GM06990 (cell line): ENCODE measurements at regions not wholly inside any gene's neighbourhood (a gene's known extent, or its start where the extent isn't known, plus 50 kb on each side); places are given as distances from the start of the nearest gene placed in this dataset.

ENCODE experiments used
- DNase-seq: peaks from one replicate; pipeline ENCODE4 v3.0.0-alpha.2; 2011; ENCODE audit not compliant: insufficient read length; ENCODE audit errors: extremely low read depth
- H3K27me3 ChIP-seq: replicated peaks from 2 replicates; pipeline ENCODE4 v1.6.0; 2011; ENCODE audit warnings: low read length; ENCODE audit not compliant: control insufficient read depth, insufficient read depth
- H3K36me3 ChIP-seq: 2 replicates; pipeline ENCODE4 v1.5.1; 2011; ENCODE audit warnings: low read length; ENCODE audit not compliant: control insufficient read depth, insufficient read depth
- H3K4me3 ChIP-seq: replicated peaks from 2 replicates; pipeline ENCODE4 v1.5.1; 2011; ENCODE audit warnings: low read depth, mild to moderate bottlenecking, control low read depth, low read length
- CTCF ChIP-seq: IDR thresholded peaks from 2 replicates; pipeline ENCODE4 v1.5.1; 2011; ENCODE audit warnings: low read length, control low read depth, mild to moderate bottlenecking, inconsistent platforms; ENCODE audit not compliant: insufficient read depth, poor library complexity, severe bottlenecking

GRCh38 chr18:27645929-27646328 lies 460.8 kb upstream of the CHST9 start:
- Histone ChIP-seq H3K27me3 (no peaks in the 10 kb centered on the region), H3K36me3 (no peaks in the 10 kb centered on the region), H3K4me3 (no peak overlapping the region)
- no peak for TF ChIP-seq CTCF
- DNase-seq: no peak

GRCh38 chr18:27636576-27637085 lies 451.5 kb upstream of the CHST9 start:
- TF ChIP-seq CTCF: no peak
- Histone ChIP-seq H3K36me3 (no peaks in the 10 kb centered on the region), H3K4me3 (no peak overlapping the region), H3K27me3 (no peaks in the 10 kb centered on the region)
- no peak for DNase-seq

GRCh38 chr18:27632706-27633105 lies 447.6 kb upstream of the CHST9 start:
- Histone ChIP-seq H3K36me3 (no peaks in the 10 kb centered on the region), H3K4me3 (no peak overlapping the region), H3K27me3 (no peaks in the 10 kb centered on the region; the same call in 1 of the 2 replicates)
- DNase-seq: no peak
- TF ChIP-seq CTCF: no peak

- H3K4me3 ChIP-seq: no peak overlapping the region
- H3K36me3 ChIP-seq: no peaks in the 10 kb centered on the region
- no peak for TF ChIP-seq CTCF
- no peak for DNase-seq
- no peaks in the 10 kb centered on the region; the same call in 1 of the 2 replicates for H3K27me3 ChIP-seq
These were observed 442.8 kb upstream of the CHST9 start for GRCh38 chr18:27627927-27628326.

GRCh38 chr18:27621236-27621890 lies 436.3 kb upstream of the CHST9 start:
- no peak overlapping the region for H3K4me3 ChIP-seq
- TF ChIP-seq CTCF: no peak
- H3K27me3 ChIP-seq: no peaks in the 10 kb centered on the region
- DNase-seq: no peak
- H3K36me3 ChIP-seq: no peaks in the 10 kb centered on the region
